GM21423 (cell line): ENCODE measurements at regions not wholly inside any gene's neighbourhood (a gene's known extent, or its start where the extent isn't known, plus 50 kb on each side); places are given as distances from the start of the nearest gene placed in this dataset.

Experiments used
- ATAC-seq: cut with Tn5 transposase; IDR thresholded peaks from one replicate; pipeline ENCODE4 v1.9.1; 2021; ENCODE audit warnings: mild to moderate bottlenecking, moderate library complexity; ENCODE audit not compliant: unreplicated experiment

- ATAC-seq, result no peak
These were observed 915.2 kb downstream of the TFAP2A start for GRCh38 chr6:9499709-9500108.

GRCh38 chr6:9496837-9497236 lies 918.0 kb downstream of the TFAP2A start:
- ATAC-seq, result no peak

GRCh38 chr6:9494864-9495263 lies 920.0 kb downstream of the TFAP2A start:
- ATAC-seq, result no peak

GRCh38 chr6:9492790-9493189 lies 922.1 kb downstream of the TFAP2A start:
- no peak for ATAC-seq

GRCh38 chr6:9487128-9487527 lies 927.7 kb downstream of the TFAP2A start:
- ATAC-seq, result no peak

- ATAC-seq, result no peak
These were observed 928.9 kb downstream of the TFAP2A start for GRCh38 chr6:9485992-9486391.

- ATAC-seq, result no peak
These were observed 930.2 kb downstream of the TFAP2A start for GRCh38 chr6:9484686-9485085.

GRCh38 chr6:9484091-9484490 lies 930.8 kb downstream of the TFAP2A start:
- ATAC-seq, result no peak

GRCh38 chr6:9482030-9482738 lies 932.7 kb downstream of the TFAP2A start:
- ATAC-seq, result no peak

- no peak for ATAC-seq
These were observed 933.4 kb downstream of the TFAP2A start for GRCh38 chr6:9481292-9482029.

GRCh38 chr6:9468277-9468676 lies 946.6 kb downstream of the TFAP2A start:
- no peak for ATAC-seq

- no peak for ATAC-seq
These were observed 947.1 kb downstream of the TFAP2A start for GRCh38 chr6:9467741-9468140.

- ATAC-seq, result no peak
These were observed 950.3 kb downstream of the TFAP2A start for GRCh38 chr6:9464583-9464982.

- ATAC-seq, result no peak
These were observed 951.6 kb downstream of the TFAP2A start for GRCh38 chr6:9463311-9463710.

- no peak for ATAC-seq
These were observed 953.7 kb downstream of the TFAP2A start for GRCh38 chr6:9461188-9461587.

- ATAC-seq, result no peak
These were observed 956.5 kb downstream of the TFAP2A start for GRCh38 chr6:9458424-9458823.

- no peak for ATAC-seq
These were observed 958.8 kb downstream of the TFAP2A start for GRCh38 chr6:9455864-9456658.

GRCh38 chr6:9439621-9440330 lies 975.1 kb downstream of the TFAP2A start:
- no peak for ATAC-seq

GRCh38 chr6:9437836-9438235 lies 977.0 kb downstream of the TFAP2A start:
- no peak for ATAC-seq

GRCh38 chr6:9435281-9435680 lies 979.6 kb downstream of the TFAP2A start:
- ATAC-seq, result no peak

GRCh38 chr6:9431945-9432344 lies 982.9 kb downstream of the TFAP2A start:
- ATAC-seq, result no peak
